ENCODE measurements at regions not wholly inside any gene's neighbourhood (a gene's known extent, or its start where the extent isn't known, plus 50 kb on each side); places are given as distances from the start of the nearest gene placed in this dataset.

GRCh38 chr15:95911570-95912279 lies 418.8 kb upstream of the NR2F2 start:
- DNase-seq (ENCODE audit: low read depth), result no peak

GRCh38 chr15:95912280-95912625 lies 418.2 kb upstream of the NR2F2 start:
- DNase-seq (ENCODE audit: low read depth), result no peak

- DNase-seq (ENCODE audit: low read depth), result no peak
These were observed 417.8 kb upstream of the NR2F2 start for GRCh38 chr15:95912728-95913127.

- no peak for DNase-seq (ENCODE audit: low read depth)
These were observed 413.9 kb upstream of the NR2F2 start for GRCh38 chr15:95916568-95916967.

- no peak for DNase-seq (ENCODE audit: low read depth)
These were observed 412.0 kb upstream of the NR2F2 start for GRCh38 chr15:95918525-95918924.

- no peak for DNase-seq (ENCODE audit: low read depth)
These were observed 411.0 kb upstream of the NR2F2 start for GRCh38 chr15:95919460-95919859.

GRCh38 chr15:95921404-95921803 lies 409.1 kb upstream of the NR2F2 start:
- no peak for DNase-seq (ENCODE audit: low read depth)

- DNase-seq (ENCODE audit: low read depth), result no peak
These were observed 408.1 kb upstream of the NR2F2 start for GRCh38 chr15:95922431-95922830.

- DNase-seq (ENCODE audit: low read depth), result no peak
These were observed 406.7 kb upstream of the NR2F2 start for GRCh38 chr15:95923792-95924191.

GRCh38 chr15:95928822-95929221 lies 401.7 kb upstream of the NR2F2 start:
- no peak for DNase-seq (ENCODE audit: low read depth)

- DNase-seq (ENCODE audit: low read depth), result no peak
These were observed 401.2 kb upstream of the NR2F2 start for GRCh38 chr15:95929232-95929846.

- no peak for DNase-seq (ENCODE audit: low read depth)
These were observed 399.7 kb upstream of the NR2F2 start for GRCh38 chr15:95930659-95931375.

- DNase-seq (ENCODE audit: low read depth), result no peak
These were observed 398.9 kb upstream of the NR2F2 start for GRCh38 chr15:95931619-95932018.

- DNase-seq (ENCODE audit: low read depth), result no peak
These were observed 398.4 kb upstream of the NR2F2 start for GRCh38 chr15:95932141-95932540.

GRCh38 chr15:95932676-95933075 lies 397.8 kb upstream of the NR2F2 start:
- no peak for DNase-seq (ENCODE audit: low read depth)

- no peak for DNase-seq (ENCODE audit: low read depth)
These were observed 394.6 kb upstream of the NR2F2 start for GRCh38 chr15:95935852-95936251.

- no peak for DNase-seq (ENCODE audit: low read depth)
These were observed 393.4 kb upstream of the NR2F2 start for GRCh38 chr15:95937128-95937528.

GRCh38 chr15:95940431-95940985 lies 390.0 kb upstream of the NR2F2 start:
- no peak for DNase-seq (ENCODE audit: low read depth)

GRCh38 chr15:95944193-95944592 lies 386.3 kb upstream of the NR2F2 start:
- DNase-seq (ENCODE audit: low read depth), result no peak

- no peak for DNase-seq (ENCODE audit: low read depth)
These were observed 385.7 kb upstream of the NR2F2 start for GRCh38 chr15:95944661-95945255.

GRCh38 chr15:95946241-95946640 lies 384.3 kb upstream of the NR2F2 start:
- no peak for DNase-seq (ENCODE audit: low read depth)

- no peak for DNase-seq (ENCODE audit: low read depth)
These were observed 383.6 kb upstream of the NR2F2 start for GRCh38 chr15:95946926-95947325.

- no peak for DNase-seq (ENCODE audit: low read depth)
These were observed 382.1 kb upstream of the NR2F2 start for GRCh38 chr15:95948411-95948810.
